Thyroid gland (tissue), 4 donors: ENCODE measurements at regions not wholly inside any gene's neighbourhood (a gene's known extent, or its start where the extent isn't known, plus 50 kb on each side); places are given as distances from the start of the nearest gene placed in this dataset.

Experiments
- DNase-seq, 2 donors: peaks; one replicate each; pipeline ENCODE4 v3.0.0-alpha.2; 2019
- H3K27ac ChIP-seq, 3 donors: fragments of 200-600 bp; sonication (generic); 1 replicate in 2 of 3; 2 replicates in 1 of 3; pipeline ENCODE4 v1.5.1; 2016 to 2019; ENCODE audit warnings: mild to moderate bottlenecking in 1 of 3, moderate library complexity in 1 of 3
- H3K27me3 ChIP-seq: fragments of 200-600 bp; sonication (generic); one replicate; pipeline ENCODE4 v1.5.1; 2019
- H3K36me3 ChIP-seq, 2 donors: fragments of 200-600 bp; sonication (generic); one replicate each; pipeline ENCODE4 v1.5.1; 2016 to 2019
- H3K4me1 ChIP-seq, 2 donors: fragments of 200-600 bp; sonication (generic); one replicate each; pipeline ENCODE4 v1.5.1; 2017 to 2019
- H3K4me3 ChIP-seq, 3 donors: fragments of 200-600 bp; sonication (generic); replicated peaks in 1 of 3; 1 replicate in 2 of 3; 2 replicates in 1 of 3; pipeline ENCODE4 v1.5.1; 2016; ENCODE audit warnings: mild to moderate bottlenecking in 1 of 3
- H3K9me3 ChIP-seq: fragments of 200-600 bp; sonication (generic); one replicate; pipeline ENCODE4 v1.5.1; 2017
- POLR2A ChIP-seq, 2 donors: fragments of 450-650 bp; IDR thresholded peaks; one replicate each; pipeline ENCODE4 v1.6.1; 2017; ENCODE audit warnings: antibody characterized with exemption in 2 of 2, mild to moderate bottlenecking in 2 of 2, moderate library complexity in 1 of 2
- WGBS, 2 donors: methylation state at CpG; one replicate each; pipeline ENCODE4 v1.1.5; 2017; 5-methylcytosine and 5-hydroxymethylcytosine counted together
- intact Hi-C: fragments of 100-400 bp; cut with DNase I; formaldehyde crosslinking; loops from one replicate; pipeline ENCODE4 v1.15.1; 2023
- TF ChIP-seq, protein P1 (sequence below), 6 experiments: fragments of 200-600 bp in 3 of 6; fragments of 450-650 bp in 3 of 6; sonication (generic) in 3 of 6; IDR thresholded peaks; one replicate each; pipeline ENCODE4 v1.5.1; 2016 to 2019; ENCODE audit warnings: antibody characterized with exemption in 6 of 6, mild to moderate bottlenecking in 2 of 6, inconsistent platforms in 1 of 6, moderate library complexity in 1 of 6

DNA sequence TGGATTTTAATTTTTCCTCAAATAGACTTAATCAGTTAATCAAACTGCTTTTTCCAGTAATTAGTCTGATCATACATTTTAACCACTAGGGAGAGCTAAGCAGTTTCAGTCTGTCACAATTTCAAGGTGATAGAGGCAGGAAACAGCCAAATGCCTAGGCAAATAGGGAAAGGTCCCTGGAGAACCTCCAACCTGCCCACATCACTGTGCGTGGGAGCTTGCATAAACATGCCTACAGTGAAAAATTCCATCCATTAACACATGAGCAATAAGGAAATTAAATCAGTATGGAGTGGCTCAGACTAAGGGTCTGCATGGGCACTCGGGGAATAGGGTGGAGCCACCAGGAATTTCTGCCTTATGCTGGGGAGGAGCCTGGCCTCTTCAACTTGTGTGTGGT is 74.6 kb downstream of the AASDHPPT start:
- intact Hi-C loops: no loop called here
- peak; percentile 10 to 20 for DNase-seq
- no peak for TF ChIP-seq POLR2A (IDR thresholded peaks at IDR 0.05)
- TF ChIP-seq, protein P1, sequence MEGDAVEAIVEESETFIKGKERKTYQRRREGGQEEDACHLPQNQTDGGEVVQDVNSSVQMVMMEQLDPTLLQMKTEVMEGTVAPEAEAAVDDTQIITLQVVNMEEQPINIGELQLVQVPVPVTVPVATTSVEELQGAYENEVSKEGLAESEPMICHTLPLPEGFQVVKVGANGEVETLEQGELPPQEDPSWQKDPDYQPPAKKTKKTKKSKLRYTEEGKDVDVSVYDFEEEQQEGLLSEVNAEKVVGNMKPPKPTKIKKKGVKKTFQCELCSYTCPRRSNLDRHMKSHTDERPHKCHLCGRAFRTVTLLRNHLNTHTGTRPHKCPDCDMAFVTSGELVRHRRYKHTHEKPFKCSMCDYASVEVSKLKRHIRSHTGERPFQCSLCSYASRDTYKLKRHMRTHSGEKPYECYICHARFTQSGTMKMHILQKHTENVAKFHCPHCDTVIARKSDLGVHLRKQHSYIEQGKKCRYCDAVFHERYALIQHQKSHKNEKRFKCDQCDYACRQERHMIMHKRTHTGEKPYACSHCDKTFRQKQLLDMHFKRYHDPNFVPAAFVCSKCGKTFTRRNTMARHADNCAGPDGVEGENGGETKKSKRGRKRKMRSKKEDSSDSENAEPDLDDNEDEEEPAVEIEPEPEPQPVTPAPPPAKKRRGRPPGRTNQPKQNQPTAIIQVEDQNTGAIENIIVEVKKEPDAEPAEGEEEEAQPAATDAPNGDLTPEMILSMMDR (IDR thresholded peaks at IDR 0.05): peak in 2 of 6 experiments; percentile 24 to 30
- Histone ChIP-seq H3K4me1 (no peaks in the 10 kb centered on the region), H3K27ac (no peak overlapping the region), H3K9me3 (no peaks in the 10 kb centered on the region), H3K4me3 (no peak overlapping the region), H3K27me3 (no peaks in the 10 kb centered on the region), H3K36me3 (no peaks in the 10 kb centered on the region)
- 46 to 58% methylated on average over 2 of the region's 2 CpGs for WGBS, 2 donors

DNA sequence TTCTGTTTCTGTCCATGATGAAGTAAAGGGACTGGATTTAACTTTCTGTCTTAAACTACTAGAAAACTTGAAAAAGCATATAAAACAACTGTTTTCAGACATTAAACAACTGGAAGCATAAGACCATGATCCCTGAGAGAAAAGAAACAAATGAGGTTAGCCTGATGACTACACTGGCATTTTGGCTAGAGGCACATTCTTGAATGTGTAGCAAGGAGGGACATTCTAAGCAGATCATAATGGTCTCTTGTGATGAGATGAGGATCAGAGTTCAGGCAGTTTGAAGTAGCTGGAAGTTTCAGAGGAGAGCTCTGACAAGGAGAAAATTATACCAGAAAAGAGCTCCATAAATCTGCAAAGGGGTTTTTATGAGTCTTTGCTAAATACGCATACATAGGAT is 75.4 kb downstream of the AASDHPPT start:
- no peaks in the 10 kb centered on the region for H3K4me1 ChIP-seq
- no peaks in the 10 kb centered on the region for H3K27me3 ChIP-seq
- no peaks in the 10 kb centered on the region for H3K36me3 ChIP-seq
- H3K4me3 ChIP-seq: no peak overlapping the region
- intact Hi-C loops: no loop called here
- no peak overlapping the region for H3K27ac ChIP-seq
- H3K9me3 ChIP-seq: no peaks in the 10 kb centered on the region
- TF ChIP-seq, protein P1 (IDR thresholded peaks at IDR 0.05): no peak
- TF ChIP-seq POLR2A (IDR thresholded peaks at IDR 0.05): no peak
- WGBS, 2 donors: 0 to 2% methylated on average over 1 of the region's 1 CpG
- DNase-seq: no peak

DNA sequence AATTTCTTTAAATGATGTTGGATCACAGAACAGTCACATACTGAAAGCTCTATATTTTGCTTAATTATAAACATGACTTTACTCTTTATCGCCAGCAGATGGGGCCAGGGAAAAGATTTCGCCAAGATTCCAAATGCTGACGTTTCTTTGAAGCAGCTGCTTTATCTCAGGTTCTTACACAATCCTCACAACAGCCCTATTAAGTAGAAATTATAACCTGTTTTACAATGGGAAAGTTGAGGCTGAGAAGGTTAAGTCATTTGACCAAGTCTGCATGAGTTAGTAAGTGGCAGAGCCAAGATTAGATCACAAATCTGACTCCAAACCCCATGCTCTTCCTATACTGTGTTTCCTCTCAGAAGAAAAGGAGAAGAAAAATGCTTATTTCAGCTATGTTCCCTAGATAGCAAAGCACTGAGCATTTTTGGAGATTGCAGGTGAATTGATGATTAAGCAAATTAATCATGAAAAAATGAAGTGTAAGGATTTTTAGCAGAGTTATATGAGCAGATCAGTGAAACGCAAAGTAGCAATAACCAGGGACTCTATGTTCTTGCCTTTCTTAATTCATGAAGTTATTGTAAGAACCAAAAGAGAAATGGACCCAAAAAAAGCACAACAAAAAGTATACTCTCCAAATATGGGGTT is 79.0 kb downstream of the AASDHPPT start:
- DNase-seq: peak; percentile 20 to 44
- Histone ChIP-seq H3K27ac (no peak overlapping the region), H3K36me3 (no peaks in the 10 kb centered on the region), H3K4me3 (no peak overlapping the region), H3K27me3 (no peaks in the 10 kb centered on the region), H3K9me3 (no peaks in the 10 kb centered on the region), H3K4me1 (peaks cover 0 to 5% of the 10 kb centered on the region in 2 donors)
- WGBS, 2 donors: 27% methylated on average over 4 of the region's 4 CpGs
- TF ChIP-seq POLR2A (IDR thresholded peaks at IDR 0.05): no peak
- TF ChIP-seq, protein P1 (IDR thresholded peaks at IDR 0.05): peak in 4 of 6 experiments; percentile 18 to 54 (median 50)
- intact Hi-C loops: no loop called here

DNA sequence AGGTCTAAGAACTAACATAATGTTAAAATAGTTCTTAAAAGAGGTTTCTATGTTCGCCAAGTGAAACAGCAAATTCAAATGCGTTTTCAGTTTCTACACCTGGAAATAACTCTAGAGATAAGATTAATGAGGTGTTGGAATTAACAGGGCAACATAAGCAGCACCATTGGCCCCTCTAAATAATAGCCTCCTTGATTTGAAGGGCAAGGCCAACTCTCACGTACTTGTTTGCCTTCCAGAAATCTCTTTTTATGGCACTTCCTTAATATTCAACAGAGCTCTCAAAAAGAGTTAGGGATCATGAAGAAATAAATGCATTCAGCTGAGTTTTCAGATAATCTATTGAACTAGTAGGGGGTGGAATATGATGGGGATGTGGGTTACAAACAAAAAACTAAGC is 80.9 kb downstream of the AASDHPPT start:
- no peak for DNase-seq
- H3K27ac ChIP-seq: no peak overlapping the region
- peaks cover 0 to 5% of the 10 kb centered on the region in 2 donors for H3K4me1 ChIP-seq
- H3K27me3 ChIP-seq: no peaks in the 10 kb centered on the region
- no peaks in the 10 kb centered on the region for H3K36me3 ChIP-seq
- intact Hi-C loops: no loop called here
- no peak for TF ChIP-seq POLR2A (IDR thresholded peaks at IDR 0.05)
- TF ChIP-seq, protein P1 (IDR thresholded peaks at IDR 0.05): no peak
- H3K9me3 ChIP-seq: no peaks in the 10 kb centered on the region
- H3K4me3 ChIP-seq: no peak overlapping the region
- whole genome bisulfite sequencing, 2 donors: 74 to 77% methylated on average over 3 of the region's 3 CpGs

DNA sequence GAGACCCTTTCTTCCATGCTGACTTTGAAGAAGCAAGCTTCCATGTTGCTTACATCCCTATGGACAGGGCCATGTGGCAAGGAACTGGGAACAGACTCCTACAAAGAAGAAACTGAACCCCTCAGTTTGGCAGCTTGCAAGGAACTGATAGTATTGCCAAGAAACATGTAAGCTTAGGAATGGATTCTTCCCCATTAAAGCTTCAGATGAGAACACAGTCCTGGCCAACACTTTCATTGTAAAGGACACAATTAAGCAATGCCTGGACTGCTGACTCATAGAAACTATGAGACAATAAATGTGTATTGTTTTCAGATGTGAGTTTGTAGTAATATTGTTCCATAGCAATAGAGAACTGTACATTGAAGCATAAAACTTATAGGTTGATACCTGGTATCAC is 82.4 kb downstream of the AASDHPPT start:
- Histone ChIP-seq H3K36me3 (no peaks in the 10 kb centered on the region), H3K4me3 (no peak overlapping the region), H3K27ac (peak overlapping the region; percentile 44 to 79 (median 50)), H3K4me1 (peaks cover 0 to 5% of the 10 kb centered on the region in 2 donors), H3K9me3 (no peaks in the 10 kb centered on the region), H3K27me3 (no peaks in the 10 kb centered on the region)
- no peak for DNase-seq
- intact Hi-C loops: no loop called here
- TF ChIP-seq POLR2A (IDR thresholded peaks at IDR 0.05): no peak
- TF ChIP-seq, protein P1 (IDR thresholded peaks at IDR 0.05): no peak
